GM06990 (cell line): ENCODE measurements at regions not wholly inside any gene's neighbourhood (a gene's known extent, or its start where the extent isn't known, plus 50 kb on each side); places are given as distances from the start of the nearest gene placed in this dataset.

Experiments
- DNase-seq: peaks from one replicate; pipeline ENCODE4 v3.0.0-alpha.2; 2011; ENCODE audit not compliant: insufficient read length; ENCODE audit errors: extremely low read depth
- H3K27me3 ChIP-seq: replicated peaks from 2 replicates; pipeline ENCODE4 v1.6.0; 2011; ENCODE audit warnings: low read length; ENCODE audit not compliant: control insufficient read depth, insufficient read depth
- H3K36me3 ChIP-seq: 2 replicates; pipeline ENCODE4 v1.5.1; 2011; ENCODE audit warnings: low read length; ENCODE audit not compliant: control insufficient read depth, insufficient read depth
- H3K4me3 ChIP-seq: replicated peaks from 2 replicates; pipeline ENCODE4 v1.5.1; 2011; ENCODE audit warnings: low read depth, mild to moderate bottlenecking, control low read depth, low read length
- TF ChIP-seq, protein P1 (sequence below): IDR thresholded peaks from 2 replicates; pipeline ENCODE4 v1.5.1; 2011; ENCODE audit warnings: low read length, control low read depth, mild to moderate bottlenecking, inconsistent platforms; ENCODE audit not compliant: insufficient read depth, poor library complexity, severe bottlenecking

DNA sequence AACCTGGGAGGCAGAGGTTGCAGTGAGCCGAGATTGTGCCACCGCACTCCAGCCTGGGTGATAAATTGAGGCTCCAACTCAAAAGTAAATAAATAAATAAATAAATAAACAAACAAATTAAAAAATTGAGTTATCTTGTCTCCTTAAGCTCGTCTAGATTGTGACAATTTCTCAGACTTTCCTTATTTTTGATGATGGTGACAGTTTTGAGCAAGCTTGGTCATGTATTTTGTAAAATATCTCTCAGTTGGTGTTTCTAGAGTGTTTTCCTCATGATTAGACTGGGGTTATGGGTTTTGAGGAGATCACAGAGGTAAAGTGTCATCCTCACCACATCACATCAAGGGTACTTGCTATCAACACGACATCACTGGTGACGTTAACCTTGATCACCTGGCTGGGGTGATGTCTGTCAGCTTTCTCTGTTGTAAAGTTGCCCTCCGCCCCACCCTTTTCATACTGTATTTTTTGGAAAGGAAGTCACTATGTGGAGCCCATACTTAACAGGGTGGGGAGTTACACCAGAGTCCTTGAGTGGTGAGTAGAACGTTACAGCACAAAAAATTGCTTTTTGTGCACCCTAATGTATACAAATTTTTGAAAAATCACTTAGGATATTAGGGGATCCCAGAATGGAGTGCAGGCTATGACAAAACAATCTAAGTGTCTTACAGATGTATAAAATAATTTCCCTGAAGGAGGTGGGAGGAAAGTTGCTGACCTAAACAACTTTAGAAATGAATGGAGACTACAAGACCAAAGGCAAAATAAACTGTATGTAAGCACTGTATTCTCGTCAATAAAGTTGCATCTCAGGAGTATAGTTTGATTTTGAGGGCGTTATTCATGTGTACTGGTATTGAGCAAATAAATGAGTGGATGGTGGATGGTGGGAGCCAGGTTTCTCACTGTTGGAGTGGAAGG lies 116.4 kb upstream of the SGK1 start:
- H3K27me3 ChIP-seq = no peaks in the 10 kb centered on the region
- no peak overlapping the region for H3K4me3 ChIP-seq
- no peak for DNase-seq
- H3K36me3 ChIP-seq = no peaks in the 10 kb centered on the region
- TF ChIP-seq, protein P1, sequence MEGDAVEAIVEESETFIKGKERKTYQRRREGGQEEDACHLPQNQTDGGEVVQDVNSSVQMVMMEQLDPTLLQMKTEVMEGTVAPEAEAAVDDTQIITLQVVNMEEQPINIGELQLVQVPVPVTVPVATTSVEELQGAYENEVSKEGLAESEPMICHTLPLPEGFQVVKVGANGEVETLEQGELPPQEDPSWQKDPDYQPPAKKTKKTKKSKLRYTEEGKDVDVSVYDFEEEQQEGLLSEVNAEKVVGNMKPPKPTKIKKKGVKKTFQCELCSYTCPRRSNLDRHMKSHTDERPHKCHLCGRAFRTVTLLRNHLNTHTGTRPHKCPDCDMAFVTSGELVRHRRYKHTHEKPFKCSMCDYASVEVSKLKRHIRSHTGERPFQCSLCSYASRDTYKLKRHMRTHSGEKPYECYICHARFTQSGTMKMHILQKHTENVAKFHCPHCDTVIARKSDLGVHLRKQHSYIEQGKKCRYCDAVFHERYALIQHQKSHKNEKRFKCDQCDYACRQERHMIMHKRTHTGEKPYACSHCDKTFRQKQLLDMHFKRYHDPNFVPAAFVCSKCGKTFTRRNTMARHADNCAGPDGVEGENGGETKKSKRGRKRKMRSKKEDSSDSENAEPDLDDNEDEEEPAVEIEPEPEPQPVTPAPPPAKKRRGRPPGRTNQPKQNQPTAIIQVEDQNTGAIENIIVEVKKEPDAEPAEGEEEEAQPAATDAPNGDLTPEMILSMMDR = no peak

DNA sequence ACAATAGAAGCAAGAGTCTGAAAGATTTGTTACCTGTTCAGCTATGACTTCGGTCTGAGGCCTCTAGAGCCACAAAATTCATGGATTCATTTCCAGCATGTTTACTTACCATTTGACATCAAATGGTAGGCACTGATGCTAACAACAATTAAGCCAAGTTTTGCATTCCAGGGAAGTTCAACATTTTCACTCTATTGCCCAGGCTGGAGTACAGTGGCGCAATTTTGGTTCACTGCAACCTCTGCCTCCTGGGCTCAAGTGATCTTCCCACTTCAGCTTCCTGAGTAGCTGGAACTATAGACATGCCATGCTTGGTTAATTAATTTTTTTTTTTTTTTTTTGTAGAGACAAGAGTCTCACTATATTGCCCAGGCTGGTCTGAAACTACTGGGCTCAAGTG lies 114.1 kb upstream of the SGK1 start:
- H3K4me3 ChIP-seq = no peak overlapping the region
- H3K36me3 ChIP-seq = no peaks in the 10 kb centered on the region
- no peaks in the 10 kb centered on the region for H3K27me3 ChIP-seq
- TF ChIP-seq, protein P1 = no peak
- no peak for DNase-seq

DNA sequence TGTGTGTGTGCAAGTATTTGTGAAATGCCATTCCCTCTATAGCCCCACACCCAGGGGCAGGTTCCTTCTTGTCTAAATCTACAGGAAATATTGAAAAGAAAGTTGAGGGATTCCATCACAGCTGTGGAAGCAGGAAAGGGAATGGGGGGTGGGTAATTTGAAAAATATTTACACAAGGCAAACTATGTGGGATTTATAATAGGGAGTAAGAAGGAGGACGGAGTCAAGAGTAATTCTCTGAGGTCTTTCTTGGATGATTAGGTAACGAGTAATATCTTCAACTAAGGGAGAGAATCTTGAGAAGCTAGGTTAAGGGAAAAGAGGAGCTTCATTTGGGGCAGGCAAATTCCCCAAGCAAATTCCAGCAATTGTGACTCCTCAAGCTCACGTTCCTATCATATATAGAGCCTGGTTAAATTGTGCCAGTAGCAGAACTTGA lies 113.5 kb upstream of the SGK1 start:
- TF ChIP-seq, protein P1 = no peak

DNA sequence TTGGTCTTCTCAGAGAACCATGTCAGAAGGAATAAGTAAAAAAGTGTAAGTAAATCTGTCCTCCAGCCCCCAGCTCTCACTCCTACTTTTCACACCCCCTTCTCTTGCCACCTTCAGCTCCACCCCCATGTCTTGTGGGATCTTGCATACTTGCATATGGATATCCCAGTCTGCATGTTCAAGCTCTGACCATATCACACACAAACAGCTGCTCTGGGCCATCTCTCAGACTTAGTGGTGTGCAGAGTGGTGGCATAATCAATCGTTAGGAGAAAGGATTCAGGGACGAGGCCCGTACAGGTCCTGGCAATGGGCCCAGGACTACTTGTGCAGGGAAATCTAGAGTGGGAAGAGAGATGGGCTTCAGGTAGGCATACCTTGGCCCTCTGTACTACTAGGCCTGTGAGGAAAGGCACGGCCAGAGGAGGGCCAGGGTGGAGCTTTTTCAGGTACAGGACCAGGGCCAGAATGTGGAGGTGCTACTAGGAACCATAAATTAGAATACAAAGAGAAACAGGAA lies 112.0 kb upstream of the SGK1 start:
- no peaks in the 10 kb centered on the region for H3K27me3 ChIP-seq
- H3K36me3 ChIP-seq = no peaks in the 10 kb centered on the region
- no peak overlapping the region for H3K4me3 ChIP-seq
- DNase-seq = no peak
- TF ChIP-seq, protein P1 = no peak

More for the DNA sequence above, 113.5 kb upstream of the SGK1 start:
- DNase-seq = no peak
- Histone ChIP-seq H3K27me3 (no peaks in the 10 kb centered on the region), H3K36me3 (no peaks in the 10 kb centered on the region), H3K4me3 (no peak overlapping the region)

DNA sequence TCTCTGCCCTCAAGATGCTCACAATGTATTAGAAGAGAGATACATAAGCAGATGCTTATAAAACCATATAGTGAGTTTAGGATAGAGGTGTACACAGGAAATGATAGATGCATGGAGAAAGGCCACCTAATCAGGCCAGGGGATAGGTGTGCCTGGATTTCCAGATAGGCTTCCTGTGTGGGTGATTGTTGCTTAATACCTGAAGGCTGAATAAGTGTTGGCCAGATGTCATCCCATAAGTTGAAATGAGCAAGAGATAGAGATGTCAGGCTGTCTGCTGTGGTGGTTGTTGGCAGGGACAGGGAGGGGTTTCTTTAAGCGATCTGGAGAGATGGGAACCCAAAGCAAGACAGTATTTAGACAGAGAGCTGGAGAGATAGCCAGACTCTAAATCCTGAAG lies 109.8 kb upstream of the SGK1 start:
- TF ChIP-seq, protein P1 = no peak
- DNase-seq = no peak
- Histone ChIP-seq H3K4me3 (no peak overlapping the region), H3K36me3 (no peaks in the 10 kb centered on the region), H3K27me3 (no peaks in the 10 kb centered on the region)
